ENCODE measurements at regions not wholly inside any gene's neighbourhood (a gene's known extent, or its start where the extent isn't known, plus 50 kb on each side); places are given as distances from the start of the nearest gene placed in this dataset.

DNA sequence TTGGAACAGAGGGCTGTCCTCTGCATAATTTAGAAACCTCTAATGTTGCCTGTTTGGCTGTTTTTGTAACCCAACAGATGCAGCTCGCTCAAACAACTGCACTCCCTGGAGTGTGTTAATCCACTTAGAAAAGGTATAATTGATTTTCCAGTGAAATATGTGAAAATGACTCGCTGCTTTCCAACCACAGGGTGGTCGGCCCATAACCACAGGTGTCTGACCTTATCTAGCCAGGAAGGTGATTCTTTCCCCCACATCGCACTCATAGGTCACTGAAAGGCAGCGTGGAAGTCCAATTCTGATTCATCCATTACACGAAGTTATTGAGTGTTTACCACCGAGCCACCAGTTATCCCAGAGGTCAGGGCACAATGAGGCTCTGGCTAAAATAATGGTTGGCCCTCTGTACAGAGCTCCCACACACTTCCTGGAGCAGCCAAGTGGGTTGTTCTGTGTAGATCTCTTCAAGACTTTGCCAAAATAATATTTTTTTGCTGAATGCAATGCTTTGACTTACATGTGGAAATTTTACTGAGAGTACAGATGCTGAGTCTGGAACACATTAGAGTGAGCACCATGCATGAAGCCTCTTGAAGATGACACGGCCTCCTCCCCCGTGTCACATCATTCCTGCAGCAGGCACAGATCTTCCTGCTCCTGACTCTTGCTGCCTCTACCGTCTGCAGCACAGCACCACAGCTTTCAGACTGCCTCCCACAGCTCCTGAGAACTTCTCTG is 396.2 kb downstream of the ZNF516 start:
- Mint-ChIP-seq H3K27ac (ENCODE audit: unreplicated experiment) (no peak overlapping the region), H3K4me1 (ENCODE audit: low read depth, unreplicated experiment) (peaks cover 11% of the 10 kb centered on the region), H3K36me3 (ENCODE audit: low read depth, unreplicated experiment) (no peaks in the 10 kb centered on the region), H3K4me3 (ENCODE audit: unreplicated experiment) (no peak overlapping the region), H3K9me3 (ENCODE audit: unreplicated experiment) (peaks cover 12% of the 10 kb centered on the region), H3K27me3 (ENCODE audit: low read depth, unreplicated experiment) (peaks cover 25% of the 10 kb centered on the region)
- H2AFZ ChIP-seq (ENCODE audit: low read depth, low read length), result no peak overlapping the region
- no peaks in the 10 kb centered on the region for H3K27me3 ChIP-seq (ENCODE audit: insufficient read depth, low read length)
- H3K4me3 ChIP-seq (ENCODE audit: insufficient read depth, low read depth, low read length), result no peak overlapping the region
- H3K4me1 ChIP-seq (ENCODE audit: insufficient read depth, low read length), result no peaks in the 10 kb centered on the region
- no peaks in the 10 kb centered on the region for H4K20me1 ChIP-seq (ENCODE audit: insufficient read depth, low read length)
- no peak for TF ChIP-seq EZH2 (IDR thresholded peaks at IDR 0.05; ENCODE audit: insufficient read depth, low read length)
- TF ChIP-seq, protein P1, sequence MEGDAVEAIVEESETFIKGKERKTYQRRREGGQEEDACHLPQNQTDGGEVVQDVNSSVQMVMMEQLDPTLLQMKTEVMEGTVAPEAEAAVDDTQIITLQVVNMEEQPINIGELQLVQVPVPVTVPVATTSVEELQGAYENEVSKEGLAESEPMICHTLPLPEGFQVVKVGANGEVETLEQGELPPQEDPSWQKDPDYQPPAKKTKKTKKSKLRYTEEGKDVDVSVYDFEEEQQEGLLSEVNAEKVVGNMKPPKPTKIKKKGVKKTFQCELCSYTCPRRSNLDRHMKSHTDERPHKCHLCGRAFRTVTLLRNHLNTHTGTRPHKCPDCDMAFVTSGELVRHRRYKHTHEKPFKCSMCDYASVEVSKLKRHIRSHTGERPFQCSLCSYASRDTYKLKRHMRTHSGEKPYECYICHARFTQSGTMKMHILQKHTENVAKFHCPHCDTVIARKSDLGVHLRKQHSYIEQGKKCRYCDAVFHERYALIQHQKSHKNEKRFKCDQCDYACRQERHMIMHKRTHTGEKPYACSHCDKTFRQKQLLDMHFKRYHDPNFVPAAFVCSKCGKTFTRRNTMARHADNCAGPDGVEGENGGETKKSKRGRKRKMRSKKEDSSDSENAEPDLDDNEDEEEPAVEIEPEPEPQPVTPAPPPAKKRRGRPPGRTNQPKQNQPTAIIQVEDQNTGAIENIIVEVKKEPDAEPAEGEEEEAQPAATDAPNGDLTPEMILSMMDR (IDR thresholded peaks at IDR 0.05; ENCODE audit: insufficient read depth, low read depth, low read length), result no peak
- no peaks in the 10 kb centered on the region for H3K9me3 ChIP-seq (ENCODE audit: insufficient read depth, low read depth, low read length)
- no peak for DNase-seq (ENCODE audit: low read depth)
- no peaks in the 10 kb centered on the region for H3K36me3 ChIP-seq (ENCODE audit: insufficient read depth, low read length)
- H3K79me2 ChIP-seq (ENCODE audit: insufficient read depth, low read length), result no peaks in the 10 kb centered on the region
- H3K27ac ChIP-seq (ENCODE audit: low read depth, low read length), result no peak overlapping the region
- no peak overlapping the region for H3K9ac ChIP-seq (ENCODE audit: low read length)
- no peak overlapping the region for H3K4me2 ChIP-seq (ENCODE audit: low read length)
- FAIRE-seq, result no peak

DNA sequence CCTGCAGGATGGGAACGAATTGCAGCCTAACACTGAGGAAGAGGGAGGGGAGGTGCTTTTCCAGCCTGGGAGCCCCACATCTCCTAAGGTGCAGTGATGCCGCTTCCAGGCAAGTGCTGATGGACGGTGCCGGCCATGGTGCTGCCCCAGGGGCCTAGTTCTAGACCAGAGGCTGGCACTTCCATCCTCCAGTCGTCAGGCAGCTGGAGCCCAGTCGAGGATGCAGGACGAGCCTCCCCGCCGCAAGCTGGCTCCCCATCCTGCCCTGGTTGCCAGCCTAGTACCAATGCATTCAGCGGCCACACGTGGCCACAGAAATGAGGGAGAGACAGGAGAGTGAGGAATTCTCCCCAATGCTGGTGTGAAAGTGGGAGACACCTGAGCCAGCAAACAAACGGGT is 413.5 kb downstream of the ZNF516 start:
- no peak overlapping the region for H3K4me2 ChIP-seq (ENCODE audit: low read length)
- FAIRE-seq, result no peak
- Mint-ChIP-seq H3K36me3 (ENCODE audit: low read depth, unreplicated experiment) (no peaks in the 10 kb centered on the region), H3K9me3 (ENCODE audit: unreplicated experiment) (peaks cover 2% of the 10 kb centered on the region), H3K4me1 (ENCODE audit: low read depth, unreplicated experiment) (no peaks in the 10 kb centered on the region), H3K27ac (ENCODE audit: unreplicated experiment) (no peak overlapping the region), H3K27me3 (ENCODE audit: low read depth, unreplicated experiment) (peaks cover 31% of the 10 kb centered on the region), H3K4me3 (ENCODE audit: unreplicated experiment) (no peak overlapping the region)
- H3K36me3 ChIP-seq (ENCODE audit: insufficient read depth, low read length), result no peaks in the 10 kb centered on the region
- H3K4me3 ChIP-seq (ENCODE audit: insufficient read depth, low read depth, low read length), result no peak overlapping the region
- no peaks in the 10 kb centered on the region for H3K79me2 ChIP-seq (ENCODE audit: insufficient read depth, low read length)
- H3K4me1 ChIP-seq (ENCODE audit: insufficient read depth, low read length), result no peaks in the 10 kb centered on the region
- TF ChIP-seq EZH2 (IDR thresholded peaks at IDR 0.05; ENCODE audit: insufficient read depth, low read length), result no peak
- TF ChIP-seq, protein P1 (IDR thresholded peaks at IDR 0.05; ENCODE audit: insufficient read depth, low read depth, low read length), result no peak
- H3K9ac ChIP-seq (ENCODE audit: low read length), result no peak overlapping the region
- DNase-seq (ENCODE audit: low read depth), result no peak
- no peak overlapping the region for H3K27ac ChIP-seq (ENCODE audit: low read depth, low read length)
- no peaks in the 10 kb centered on the region for H4K20me1 ChIP-seq (ENCODE audit: insufficient read depth, low read length)
- H2AFZ ChIP-seq (ENCODE audit: low read depth, low read length), result no peak overlapping the region
- peaks cover 11% of the 10 kb centered on the region for H3K9me3 ChIP-seq (ENCODE audit: insufficient read depth, low read depth, low read length)
- H3K27me3 ChIP-seq (ENCODE audit: insufficient read depth, low read length), result no peaks in the 10 kb centered on the region

DNA sequence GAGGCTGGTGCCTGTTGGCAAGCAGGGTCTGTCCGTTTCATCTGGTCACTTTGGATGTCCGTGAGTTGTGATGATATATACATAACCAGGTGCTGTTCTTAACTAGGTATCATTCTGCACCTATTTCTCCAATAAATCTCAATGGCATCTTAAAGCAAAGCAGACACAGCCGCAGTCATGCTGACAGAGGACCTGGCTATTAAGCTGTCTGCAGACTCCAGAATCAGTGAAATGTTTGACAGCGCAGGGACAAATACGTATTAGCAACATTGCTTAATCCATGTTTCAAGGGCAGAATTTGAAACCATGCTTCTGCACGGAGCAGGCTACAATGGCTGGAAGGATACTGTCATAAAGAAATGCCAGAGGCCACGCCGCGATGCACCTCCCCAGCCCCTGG is 414.6 kb downstream of the ZNF516 start:
- peaks cover 34% of the 10 kb centered on the region for H3K27me3 Mint-ChIP-seq (ENCODE audit: low read depth, unreplicated experiment)
- H3K27me3 ChIP-seq (ENCODE audit: insufficient read depth, low read length), result no peaks in the 10 kb centered on the region
- no peaks in the 10 kb centered on the region for H4K20me1 ChIP-seq (ENCODE audit: insufficient read depth, low read length)
- no peak for TF ChIP-seq EZH2 (IDR thresholded peaks at IDR 0.05; ENCODE audit: insufficient read depth, low read length)
- TF ChIP-seq, protein P1 (IDR thresholded peaks at IDR 0.05; ENCODE audit: insufficient read depth, low read depth, low read length), result no peak
- no peak overlapping the region for H3K4me2 ChIP-seq (ENCODE audit: low read length)
- H3K27ac ChIP-seq (ENCODE audit: low read depth, low read length), result no peak overlapping the region
- FAIRE-seq, result no peak
- H3K9me3 Mint-ChIP-seq (ENCODE audit: unreplicated experiment), result peaks cover 2% of the 10 kb centered on the region
- H2AFZ ChIP-seq (ENCODE audit: low read depth, low read length), result no peak overlapping the region
- H3K4me3 Mint-ChIP-seq (ENCODE audit: unreplicated experiment), result no peak overlapping the region
- no peaks in the 10 kb centered on the region for H3K4me1 Mint-ChIP-seq (ENCODE audit: low read depth, unreplicated experiment)
- no peak overlapping the region for H3K27ac Mint-ChIP-seq (ENCODE audit: unreplicated experiment)
- H3K79me2 ChIP-seq (ENCODE audit: insufficient read depth, low read length), result no peaks in the 10 kb centered on the region
- H3K4me3 ChIP-seq (ENCODE audit: insufficient read depth, low read depth, low read length), result no peak overlapping the region
- H3K36me3 ChIP-seq (ENCODE audit: insufficient read depth, low read length), result no peaks in the 10 kb centered on the region
- no peaks in the 10 kb centered on the region for H3K4me1 ChIP-seq (ENCODE audit: insufficient read depth, low read length)
- no peaks in the 10 kb centered on the region for H3K36me3 Mint-ChIP-seq (ENCODE audit: low read depth, unreplicated experiment)
- no peak overlapping the region for H3K9ac ChIP-seq (ENCODE audit: low read length)
- H3K9me3 ChIP-seq (ENCODE audit: insufficient read depth, low read depth, low read length), result peaks cover 11% of the 10 kb centered on the region
- DNase-seq (ENCODE audit: low read depth), result no peak

Measured in astrocyte (in vitro differentiated cells and primary cell).